CD4-positive, CD25-positive, alpha-beta regulatory T cell (primary cell): ENCODE measurements at regions not wholly inside any gene's neighbourhood (a gene's known extent, or its start where the extent isn't known, plus 50 kb on each side); places are given as distances from the start of the nearest gene placed in this dataset.

Experiments used
- ATAC-seq, 2 donors: fragments of 150-1000 bp; cut with Tn5 transposase; one replicate each; pipeline ENCODE4 v1.10.0; 2021; ENCODE audit warnings: low read depth in 2 of 2, moderate number of reproducible peaks in 2 of 2, moderate library complexity in 1 of 2
- DNase-seq, 3 donors: peaks; one replicate each; pipeline versions ENCODE4 v3.0.0 to v3.0.0-alpha.2; 2012 to 2022; ENCODE audit warnings: mixed read lengths in 1 of 3
- H3K27ac ChIP-seq: one replicate; pipeline ENCODE4 v1.7.0; 2013; ENCODE audit warnings: mild to moderate bottlenecking, low read length; ENCODE audit not compliant: insufficient read depth, poor library complexity, severe bottlenecking
- H3K27me3 ChIP-seq: one replicate; pipeline ENCODE4 v1.7.0; 2013; ENCODE audit warnings: low read length; ENCODE audit not compliant: control insufficient read depth, insufficient read depth
- H3K36me3 ChIP-seq: one replicate; pipeline ENCODE4 v1.7.0; 2013; ENCODE audit warnings: mild to moderate bottlenecking, low read length, moderate library complexity; ENCODE audit not compliant: control insufficient read depth, insufficient read depth
- H3K4me1 ChIP-seq: 2 replicates; pipeline ENCODE4 v1.7.0; 2013; ENCODE audit warnings: mild to moderate bottlenecking, low read length; ENCODE audit not compliant: insufficient read depth, control insufficient read depth, poor library complexity, severe bottlenecking
- H3K4me3 ChIP-seq: one replicate; pipeline ENCODE4 v1.7.0; 2013; ENCODE audit warnings: low read depth, mild to moderate bottlenecking, low read length, moderate library complexity
- H3K9me3 ChIP-seq, 2 experiments: 1 replicate in 1 of 2; 2 replicates in 1 of 2; pipeline ENCODE4 v1.7.0; 2013; ENCODE audit warnings: low read length in 2 of 2, mild to moderate bottlenecking in 1 of 2, moderate library complexity in 1 of 2; ENCODE audit not compliant: control insufficient read depth in 2 of 2
- H3K27ac Mint-ChIP-seq, 3 donors: one replicate each; pipeline ENCODE4 v1.8.0; 2020 to 2022; ENCODE audit warnings: mild to moderate bottlenecking in 3 of 3, mixed read lengths in 3 of 3, moderate library complexity in 2 of 3
- H3K27me3 Mint-ChIP-seq: one replicate; pipeline ENCODE4 v1.8.0; 2022; ENCODE audit warnings: mild to moderate bottlenecking, mixed read lengths
- H3K36me3 Mint-ChIP-seq: one replicate; pipeline ENCODE4 v1.8.0; 2020; ENCODE audit warnings: mixed read lengths
- H3K4me1 Mint-ChIP-seq, 4 donors: one replicate each; pipeline ENCODE4 v1.8.0; 2020 to 2022; ENCODE audit warnings: mixed read lengths in 4 of 4, mild to moderate bottlenecking in 1 of 4
- H3K4me3 Mint-ChIP-seq, 4 donors: one replicate each; pipeline ENCODE4 v1.8.0; 2020 to 2022; ENCODE audit warnings: mild to moderate bottlenecking in 4 of 4, mixed read lengths in 4 of 4, moderate library complexity in 3 of 4
- H3K9me3 Mint-ChIP-seq, 7 donors: one replicate each; pipeline ENCODE4 v1.8.0; 2020 to 2022; ENCODE audit warnings: mixed read lengths in 7 of 7, mild to moderate bottlenecking in 3 of 7, moderate library complexity in 2 of 7

DNA sequence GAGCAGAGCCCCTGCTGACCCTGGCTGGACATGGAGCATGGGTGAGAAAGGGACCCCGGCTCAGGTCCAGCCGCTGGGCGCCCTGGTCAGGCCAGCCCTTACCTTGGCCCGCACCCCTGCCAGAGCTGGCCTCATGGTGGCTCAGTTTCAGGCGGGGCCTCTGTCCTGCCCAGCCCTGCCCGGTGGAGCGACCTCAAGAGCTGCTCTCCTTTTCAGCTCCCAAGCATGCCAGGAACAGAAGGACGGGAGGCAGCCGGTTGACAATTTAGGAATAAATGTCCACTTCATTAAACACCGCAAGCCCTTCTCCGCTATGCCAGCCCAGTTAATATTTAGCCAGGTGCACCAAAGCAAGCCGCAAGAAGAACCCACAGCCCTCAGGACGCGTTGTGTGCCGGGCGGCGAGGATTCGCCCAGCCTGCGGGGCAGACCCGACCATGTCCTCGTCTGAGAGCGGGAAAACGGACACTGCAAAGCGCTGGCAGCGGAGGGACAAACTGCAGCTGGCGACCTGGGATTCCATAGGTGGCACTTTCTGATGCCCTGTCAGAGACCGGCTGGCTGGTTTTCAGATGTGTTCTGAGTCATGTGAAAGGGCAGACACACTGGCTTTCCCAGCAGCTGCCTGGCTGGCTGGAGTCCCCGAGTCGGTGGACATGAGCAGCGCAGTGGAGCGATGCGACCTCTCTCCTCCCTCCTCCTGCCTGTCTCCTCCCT, 221.9 kb downstream of the TTLL2 start:
- Histone ChIP-seq H3K4me3 (no peak overlapping the region), H3K4me1 (no peaks in the 10 kb centered on the region), H3K27me3 (no peaks in the 10 kb centered on the region), H3K36me3 (no peaks in the 10 kb centered on the region), H3K9me3 (no peaks in the 10 kb centered on the region), H3K27ac (no peak overlapping the region)
- Mint-ChIP-seq H3K27ac (no peak overlapping the region), H3K4me3 (no peak overlapping the region), H3K4me1 (no peaks in the 10 kb centered on the region), H3K9me3 (no peaks in the 10 kb centered on the region), H3K27me3 (no peaks in the 10 kb centered on the region), H3K36me3 (no peaks in the 10 kb centered on the region)
- no peak for ATAC-seq
- DNase-seq = no peak

DNA sequence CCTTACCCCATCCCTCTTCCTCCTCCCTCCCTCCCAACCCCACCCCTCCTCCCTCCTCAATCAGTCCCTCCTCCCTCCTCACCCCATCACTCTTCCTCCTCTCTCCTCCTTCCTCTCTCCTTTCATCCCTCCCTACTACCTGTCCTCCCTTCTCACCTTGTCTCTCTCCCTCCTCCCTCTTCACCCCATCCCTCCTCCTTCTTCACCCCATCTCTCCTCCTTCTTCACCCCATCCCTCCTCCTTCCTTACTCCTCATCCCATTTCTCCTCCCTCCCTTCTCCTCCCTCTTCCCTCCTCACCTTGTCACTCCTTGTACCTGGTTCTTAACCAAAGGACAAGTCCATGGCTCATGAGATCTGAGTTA, 222.4 kb downstream of the TTLL2 start:
- Mint-ChIP-seq H3K36me3 (no peaks in the 10 kb centered on the region), H3K27ac (no peak overlapping the region), H3K9me3 (no peaks in the 10 kb centered on the region), H3K4me3 (no peak overlapping the region), H3K27me3 (no peaks in the 10 kb centered on the region), H3K4me1 (no peaks in the 10 kb centered on the region)
- ATAC-seq = no peak
- H3K4me3 ChIP-seq = no peak overlapping the region
- no peaks in the 10 kb centered on the region for H3K4me1 ChIP-seq
- H3K36me3 ChIP-seq = no peaks in the 10 kb centered on the region
- no peaks in the 10 kb centered on the region for H3K9me3 ChIP-seq
- H3K27me3 ChIP-seq = no peaks in the 10 kb centered on the region
- H3K27ac ChIP-seq = no peak overlapping the region
- no peak for DNase-seq

DNA sequence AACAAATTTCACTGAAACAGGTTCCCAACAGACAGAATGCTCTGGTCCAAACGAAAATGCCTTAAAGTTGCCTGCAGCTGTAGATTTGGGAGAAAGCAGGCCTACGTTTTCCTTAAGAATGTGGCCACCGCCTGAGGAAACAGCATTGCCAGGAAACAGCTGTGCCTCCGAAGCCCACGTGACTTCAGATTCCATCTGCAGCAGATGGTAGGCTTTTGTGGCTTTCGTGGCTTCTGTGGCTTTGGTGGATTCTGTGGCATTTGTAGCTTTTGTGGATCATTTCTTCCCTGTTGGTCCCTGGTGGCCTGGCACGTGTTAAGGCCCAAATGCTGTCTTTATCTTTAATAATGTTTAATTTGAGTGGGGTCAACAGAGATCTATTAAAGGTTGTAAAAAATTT, 222.9 kb downstream of the TTLL2 start:
- Histone ChIP-seq H3K27ac (no peak overlapping the region), H3K36me3 (no peaks in the 10 kb centered on the region), H3K27me3 (no peaks in the 10 kb centered on the region), H3K4me1 (no peaks in the 10 kb centered on the region), H3K9me3 (no peaks in the 10 kb centered on the region), H3K4me3 (no peak overlapping the region)
- Mint-ChIP-seq H3K4me1 (no peaks in the 10 kb centered on the region), H3K4me3 (no peak overlapping the region), H3K36me3 (no peaks in the 10 kb centered on the region), H3K27ac (no peak overlapping the region), H3K27me3 (no peaks in the 10 kb centered on the region), H3K9me3 (peaks cover 0 to 1% (median 0%) of the 10 kb centered on the region in 7 donors)
- ATAC-seq = no peak
- DNase-seq = no peak

DNA sequence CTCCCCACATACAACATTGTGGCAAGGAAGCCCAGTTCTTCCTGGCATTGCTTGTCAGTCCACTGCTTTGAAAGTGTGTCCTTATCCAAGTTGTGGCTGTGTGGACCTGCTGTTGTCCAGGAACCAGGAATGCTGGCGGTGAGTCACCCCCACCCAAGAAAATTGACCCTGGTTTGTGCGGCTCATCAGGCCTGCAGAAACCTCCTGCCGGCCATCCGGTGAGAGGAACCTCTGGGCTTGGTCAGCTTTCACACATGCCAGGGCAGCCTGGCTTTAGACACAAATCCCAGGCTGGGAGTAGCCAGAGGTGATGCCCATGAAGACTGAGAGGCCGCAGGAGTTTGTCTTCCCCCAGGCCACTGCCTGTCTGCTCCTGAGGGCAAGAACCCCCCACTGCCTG, 223.6 kb downstream of the TTLL2 start:
- H3K27me3 Mint-ChIP-seq = no peaks in the 10 kb centered on the region
- H3K27ac Mint-ChIP-seq = no peak overlapping the region
- no peak overlapping the region for H3K4me3 Mint-ChIP-seq
- H3K36me3 Mint-ChIP-seq = no peaks in the 10 kb centered on the region
- H3K4me1 ChIP-seq = no peaks in the 10 kb centered on the region
- no peaks in the 10 kb centered on the region for H3K4me1 Mint-ChIP-seq
- no peaks in the 10 kb centered on the region for H3K36me3 ChIP-seq
- H3K9me3 ChIP-seq = no peaks in the 10 kb centered on the region
- peaks cover 0 to 1% (median 0%) of the 10 kb centered on the region in 7 donors for H3K9me3 Mint-ChIP-seq
- ATAC-seq = no peak
- H3K4me3 ChIP-seq = no peak overlapping the region
- H3K27me3 ChIP-seq = no peaks in the 10 kb centered on the region
- no peak overlapping the region for H3K27ac ChIP-seq
- DNase-seq = no peak

DNA sequence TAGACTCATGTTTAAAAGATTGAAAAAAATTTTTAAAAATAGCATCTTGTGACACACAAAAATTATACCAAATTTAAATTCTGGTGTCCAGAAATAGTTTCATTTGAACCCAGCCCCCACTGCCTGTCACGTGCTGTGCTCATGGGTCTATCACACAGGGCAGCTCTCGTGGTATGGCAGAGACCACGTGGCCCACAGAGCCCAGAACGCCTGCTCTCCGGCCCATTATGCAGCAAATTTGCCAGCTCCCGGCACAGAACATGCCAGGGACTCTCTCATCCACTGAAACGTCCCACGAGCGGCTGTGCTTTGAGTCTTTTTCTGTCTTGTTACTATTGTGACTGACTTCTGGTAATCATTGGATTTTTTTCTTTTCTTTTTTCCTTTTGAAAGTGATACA, 224.3 kb downstream of the TTLL2 start:
- Mint-ChIP-seq H3K4me3 (no peak overlapping the region), H3K4me1 (no peaks in the 10 kb centered on the region), H3K36me3 (no peaks in the 10 kb centered on the region), H3K9me3 (peaks cover 0 to 2% (median 0%) of the 10 kb centered on the region in 7 donors), H3K27me3 (no peaks in the 10 kb centered on the region), H3K27ac (no peak overlapping the region)
- H3K4me3 ChIP-seq = no peak overlapping the region
- no peaks in the 10 kb centered on the region for H3K27me3 ChIP-seq
- no peaks in the 10 kb centered on the region for H3K36me3 ChIP-seq
- no peaks in the 10 kb centered on the region for H3K9me3 ChIP-seq
- no peak overlapping the region for H3K27ac ChIP-seq
- no peaks in the 10 kb centered on the region for H3K4me1 ChIP-seq
- no peak for ATAC-seq
- DNase-seq = no peak

DNA sequence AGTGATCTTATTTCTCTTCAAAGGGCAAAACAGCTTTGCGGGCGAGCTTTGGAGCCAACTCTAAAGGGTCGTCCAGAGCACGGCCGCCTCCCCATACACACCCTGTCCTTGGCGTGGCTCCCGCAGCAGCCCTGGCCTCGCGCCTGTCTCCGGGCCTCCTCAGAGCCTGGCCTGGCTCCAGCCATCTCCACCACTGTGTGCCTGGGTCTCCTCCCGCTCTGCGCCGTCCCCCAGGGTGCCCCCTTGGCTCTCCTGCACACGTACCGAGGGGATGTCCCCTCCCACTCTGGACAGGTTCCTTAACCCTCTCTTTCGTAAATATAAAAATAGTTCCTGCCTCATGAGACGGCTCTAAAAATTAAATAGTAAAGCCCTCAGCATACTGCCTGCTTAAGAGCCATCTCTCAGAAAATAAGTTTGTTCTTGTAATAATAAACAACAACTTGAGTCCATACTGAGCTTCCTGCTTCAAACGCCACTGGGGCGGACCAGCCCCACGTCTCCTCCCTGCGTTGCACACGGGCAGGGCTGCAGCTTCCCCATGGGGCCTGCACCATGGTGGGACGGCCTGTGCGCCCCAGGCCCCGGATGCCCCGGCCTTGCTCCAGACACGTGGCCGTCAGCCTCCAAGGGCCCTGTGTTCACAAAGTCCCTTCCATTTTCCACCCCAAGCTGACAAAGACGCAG, 226.2 kb downstream of the TTLL2 start:
- Histone ChIP-seq H3K4me3 (no peak overlapping the region), H3K4me1 (no peaks in the 10 kb centered on the region), H3K27me3 (no peaks in the 10 kb centered on the region), H3K9me3 (peaks cover under 1 to 5% of the 10 kb centered on the region in 2 experiments), H3K36me3 (no peaks in the 10 kb centered on the region), H3K27ac (no peak overlapping the region)
- peaks cover 0 to 6% (median 0%) of the 10 kb centered on the region in 4 donors for H3K4me1 Mint-ChIP-seq
- H3K9me3 Mint-ChIP-seq = peaks cover 0 to 8% (median 2%) of the 10 kb centered on the region in 7 donors
- no peaks in the 10 kb centered on the region for H3K27me3 Mint-ChIP-seq
- H3K36me3 Mint-ChIP-seq = no peaks in the 10 kb centered on the region
- no peak overlapping the region for H3K27ac Mint-ChIP-seq
- no peak for ATAC-seq
- H3K4me3 Mint-ChIP-seq = no peak overlapping the region
- no peak for DNase-seq

DNA sequence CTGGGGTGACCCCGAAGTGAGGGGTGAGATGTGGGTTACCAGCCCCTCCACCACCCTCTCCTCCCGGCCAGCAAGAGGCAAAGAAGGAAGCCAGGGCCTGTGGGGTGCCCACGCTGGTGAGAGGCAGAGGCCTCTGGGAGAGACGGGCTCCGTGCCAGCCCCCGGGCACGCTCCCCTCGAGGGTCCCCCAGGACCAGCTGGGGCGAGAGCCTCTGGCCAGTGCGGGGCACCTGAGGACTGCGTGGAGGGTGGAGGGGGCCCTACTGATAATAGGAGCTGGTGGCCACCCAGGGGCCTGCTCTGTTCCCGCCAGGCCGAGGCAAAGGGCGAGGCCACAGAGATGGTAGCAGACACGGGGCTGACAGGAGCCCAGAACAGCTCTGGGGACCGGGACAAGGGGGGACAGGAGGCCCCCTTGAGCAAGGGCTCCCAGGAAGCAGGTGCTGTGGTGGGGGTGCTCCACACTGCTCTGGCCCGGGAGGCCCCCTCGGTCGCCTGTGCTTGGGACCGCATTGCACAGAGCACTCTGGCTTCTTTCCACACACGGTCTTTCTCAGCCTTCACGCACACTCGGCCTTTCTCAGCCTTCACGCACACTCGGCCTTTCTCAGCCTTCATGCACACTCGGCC, 226.9 kb downstream of the TTLL2 start:
- DNase-seq (no peak), ATAC-seq (no peak)
- Histone ChIP-seq H3K27ac (no peak overlapping the region), H3K4me3 (no peak overlapping the region), H3K9me3 (peaks cover 4 to 5% of the 10 kb centered on the region in 2 experiments), H3K36me3 (no peaks in the 10 kb centered on the region), H3K27me3 (no peaks in the 10 kb centered on the region), H3K4me1 (no peaks in the 10 kb centered on the region)
- Mint-ChIP-seq H3K27ac (no peak overlapping the region), H3K4me3 (no peak overlapping the region), H3K27me3 (no peaks in the 10 kb centered on the region), H3K4me1 (peaks cover 0 to 6% (median 0%) of the 10 kb centered on the region in 4 donors), H3K9me3 (peaks cover 0 to 8% (median 2%) of the 10 kb centered on the region in 7 donors), H3K36me3 (peaks cover 4% of the 10 kb centered on the region)
